WI38 (cell line): ENCODE measurements at regions not wholly inside any gene's neighbourhood (a gene's known extent, or its start where the extent isn't known, plus 50 kb on each side); places are given as distances from the start of the nearest gene placed in this dataset.

Experiments
- H3K4me3 ChIP-seq: 2 replicates; pipeline ENCODE4 v1.5.1; 2011; ENCODE audit warnings: low read depth, mild to moderate bottlenecking, control low read depth, low read length
- TF ChIP-seq, protein P1 (sequence below): IDR thresholded peaks from 2 replicates; pipeline ENCODE4 v1.5.1; 2012; ENCODE audit warnings: low read depth, mild to moderate bottlenecking, control low read depth, low read length

DNA sequence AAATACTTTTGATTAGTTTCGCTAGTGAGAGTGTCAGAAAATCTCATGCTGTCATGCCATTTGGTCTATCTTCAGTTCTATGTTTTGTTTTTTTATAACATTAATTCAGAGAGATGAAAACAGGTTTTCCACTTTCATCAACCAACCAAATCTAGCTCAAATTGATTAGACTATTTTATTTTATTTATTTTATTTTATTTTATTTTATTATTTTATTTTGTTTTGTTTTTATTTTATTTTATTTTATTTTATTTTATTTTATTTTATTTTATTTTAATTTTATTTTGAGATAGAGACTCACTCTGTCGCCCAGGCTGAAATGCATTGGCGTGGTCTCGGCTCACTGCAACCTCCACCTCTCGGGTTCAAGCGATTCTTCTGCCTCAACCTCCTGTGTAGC lies 1391.0 kb upstream of the ADGRB3 start:
- TF ChIP-seq, protein P1, sequence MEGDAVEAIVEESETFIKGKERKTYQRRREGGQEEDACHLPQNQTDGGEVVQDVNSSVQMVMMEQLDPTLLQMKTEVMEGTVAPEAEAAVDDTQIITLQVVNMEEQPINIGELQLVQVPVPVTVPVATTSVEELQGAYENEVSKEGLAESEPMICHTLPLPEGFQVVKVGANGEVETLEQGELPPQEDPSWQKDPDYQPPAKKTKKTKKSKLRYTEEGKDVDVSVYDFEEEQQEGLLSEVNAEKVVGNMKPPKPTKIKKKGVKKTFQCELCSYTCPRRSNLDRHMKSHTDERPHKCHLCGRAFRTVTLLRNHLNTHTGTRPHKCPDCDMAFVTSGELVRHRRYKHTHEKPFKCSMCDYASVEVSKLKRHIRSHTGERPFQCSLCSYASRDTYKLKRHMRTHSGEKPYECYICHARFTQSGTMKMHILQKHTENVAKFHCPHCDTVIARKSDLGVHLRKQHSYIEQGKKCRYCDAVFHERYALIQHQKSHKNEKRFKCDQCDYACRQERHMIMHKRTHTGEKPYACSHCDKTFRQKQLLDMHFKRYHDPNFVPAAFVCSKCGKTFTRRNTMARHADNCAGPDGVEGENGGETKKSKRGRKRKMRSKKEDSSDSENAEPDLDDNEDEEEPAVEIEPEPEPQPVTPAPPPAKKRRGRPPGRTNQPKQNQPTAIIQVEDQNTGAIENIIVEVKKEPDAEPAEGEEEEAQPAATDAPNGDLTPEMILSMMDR, result no peak
- no peak overlapping the region for H3K4me3 ChIP-seq

DNA sequence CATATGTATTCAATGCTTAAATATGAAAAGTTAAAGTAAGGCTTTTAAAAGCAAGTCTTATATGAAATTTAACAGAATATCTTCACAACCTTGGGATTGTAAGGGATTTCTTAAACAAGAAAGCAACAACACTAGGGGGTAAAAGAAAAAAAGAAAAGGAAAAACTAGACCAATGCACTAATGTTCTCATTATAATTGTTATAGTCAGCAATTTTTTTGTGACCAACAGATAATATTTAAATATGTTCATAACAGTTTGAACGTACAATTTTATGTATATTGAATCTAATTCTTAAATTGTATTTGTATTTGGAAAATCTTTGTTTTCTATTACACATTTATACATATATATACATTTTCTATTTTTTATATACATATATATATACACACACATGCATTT lies 1397.8 kb upstream of the ADGRB3 start:
- no peak overlapping the region for H3K4me3 ChIP-seq
- TF ChIP-seq, protein P1, result no peak

DNA sequence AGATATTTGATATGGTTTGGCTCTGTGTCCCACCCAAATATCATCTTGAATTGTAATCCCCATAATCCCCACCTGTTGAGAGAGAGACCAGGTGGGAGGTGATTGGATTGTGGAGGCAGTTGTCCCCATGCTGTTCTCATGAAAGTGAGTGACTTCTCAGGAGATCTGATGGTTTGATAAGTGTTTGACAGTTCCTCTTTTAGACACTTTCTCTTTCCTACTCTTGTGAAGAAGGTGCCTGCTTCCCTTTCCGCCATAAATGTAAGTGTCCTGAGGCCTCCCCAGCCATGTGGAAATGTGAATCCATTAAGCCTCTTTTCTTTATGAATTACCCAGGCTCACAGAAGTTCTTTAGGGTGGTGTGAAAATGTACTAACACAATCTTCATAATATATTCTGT lies 1404.0 kb upstream of the ADGRB3 start:
- TF ChIP-seq, protein P1, result no peak
- no peak overlapping the region for H3K4me3 ChIP-seq

DNA sequence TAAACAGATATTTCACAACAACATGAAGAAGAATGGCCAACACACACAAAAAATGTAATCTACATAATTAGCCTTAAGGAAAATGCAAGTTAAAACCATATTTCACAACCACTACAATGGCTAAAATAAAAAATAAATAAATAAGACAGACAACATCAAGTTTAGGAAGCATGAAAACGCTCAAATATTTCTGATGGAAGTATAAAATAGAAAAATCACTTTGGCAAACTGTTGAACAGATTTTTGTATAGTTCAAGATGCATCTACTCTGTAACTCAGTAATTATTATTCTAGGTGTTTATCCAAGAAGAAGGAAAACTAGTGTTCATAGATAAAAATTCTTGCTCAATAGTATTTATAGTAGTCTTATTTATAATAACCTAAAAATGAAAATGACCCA lies 1410.1 kb upstream of the ADGRB3 start:
- TF ChIP-seq, protein P1, result no peak
- H3K4me3 ChIP-seq, result no peak overlapping the region

DNA sequence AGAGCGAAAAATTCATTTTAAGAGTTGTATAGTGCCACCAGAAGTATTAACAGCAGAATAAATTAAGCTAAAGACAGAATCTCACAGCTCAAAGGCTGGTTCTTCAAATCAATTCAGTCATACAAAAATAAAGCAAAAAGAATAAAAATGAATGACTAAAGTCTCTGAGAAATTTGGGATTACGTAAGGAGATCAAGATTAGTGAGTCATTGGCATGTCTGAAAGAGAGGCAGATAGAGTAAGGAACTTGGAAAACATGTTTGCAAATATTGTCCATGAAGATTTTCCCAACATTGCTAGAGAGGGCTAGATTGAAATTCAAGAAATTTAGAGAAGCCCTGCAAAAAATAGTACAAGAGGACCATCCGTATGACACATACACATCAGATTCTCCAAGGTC lies 1413.9 kb upstream of the ADGRB3 start:
- TF ChIP-seq, protein P1, result no peak
- no peak overlapping the region for H3K4me3 ChIP-seq

DNA sequence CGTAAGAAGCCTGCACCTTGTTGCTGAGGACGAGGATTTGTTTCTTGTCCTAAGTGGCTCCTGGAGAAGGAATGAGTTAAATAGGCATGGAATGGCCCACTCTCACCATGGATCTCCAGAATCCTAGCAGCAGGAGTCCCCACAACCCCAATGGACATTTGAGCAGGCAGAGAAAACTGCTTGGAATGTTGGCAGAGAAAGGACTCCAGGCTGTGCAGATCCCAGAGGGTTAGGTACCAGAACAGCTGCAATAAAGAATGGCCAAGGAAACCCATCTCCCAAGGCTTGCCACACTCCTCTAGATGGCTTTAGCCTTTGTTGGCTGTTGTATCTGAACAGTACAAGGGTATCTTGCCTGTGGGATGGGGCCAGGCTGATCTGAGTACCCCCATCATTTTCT lies 1415.7 kb upstream of the ADGRB3 start:
- TF ChIP-seq, protein P1, result no peak
- no peak overlapping the region for H3K4me3 ChIP-seq

DNA sequence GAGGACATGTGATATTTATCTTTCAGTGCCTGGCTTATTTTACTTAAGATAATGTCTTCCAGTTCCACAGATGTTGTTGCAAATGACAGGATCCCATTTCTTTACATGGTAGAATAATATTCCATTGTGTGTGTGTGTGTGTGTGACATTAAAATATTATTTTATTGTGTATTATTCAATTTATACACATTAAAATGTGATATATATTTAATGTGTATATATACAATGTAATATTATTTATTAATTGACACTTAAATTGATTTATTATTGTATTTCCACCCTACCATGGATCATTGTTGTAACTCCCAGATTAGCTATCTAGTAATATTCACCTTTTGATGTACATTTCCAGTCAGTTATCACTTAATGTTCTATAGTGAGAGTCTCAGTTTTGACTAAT lies 1422.5 kb upstream of the ADGRB3 start:
- TF ChIP-seq, protein P1, result no peak
- no peak overlapping the region for H3K4me3 ChIP-seq

DNA sequence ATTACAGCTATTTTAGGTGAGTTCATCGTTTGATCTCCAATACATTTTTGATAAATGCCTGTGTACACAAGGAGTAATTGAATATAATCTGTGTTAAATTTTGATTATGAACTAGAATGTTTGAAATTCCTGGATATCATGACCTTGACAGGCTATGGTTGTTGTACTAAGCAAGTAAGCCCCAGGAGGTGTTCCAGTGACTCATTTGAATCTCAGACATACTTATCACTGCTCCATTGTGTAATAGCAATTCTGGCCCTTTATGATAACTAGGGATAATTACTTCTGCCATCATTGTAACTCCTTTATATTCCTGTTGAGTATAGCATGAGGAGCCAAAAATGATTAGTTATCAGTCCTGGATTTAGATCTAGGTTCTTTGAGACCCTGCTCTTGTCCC lies 1424.6 kb upstream of the ADGRB3 start:
- no peak overlapping the region for H3K4me3 ChIP-seq
- TF ChIP-seq, protein P1, result no peak
